ENCODE measurements at regions not wholly inside any gene's neighbourhood (a gene's known extent, or its start where the extent isn't known, plus 50 kb on each side); places are given as distances from the start of the nearest gene placed in this dataset.

DNA sequence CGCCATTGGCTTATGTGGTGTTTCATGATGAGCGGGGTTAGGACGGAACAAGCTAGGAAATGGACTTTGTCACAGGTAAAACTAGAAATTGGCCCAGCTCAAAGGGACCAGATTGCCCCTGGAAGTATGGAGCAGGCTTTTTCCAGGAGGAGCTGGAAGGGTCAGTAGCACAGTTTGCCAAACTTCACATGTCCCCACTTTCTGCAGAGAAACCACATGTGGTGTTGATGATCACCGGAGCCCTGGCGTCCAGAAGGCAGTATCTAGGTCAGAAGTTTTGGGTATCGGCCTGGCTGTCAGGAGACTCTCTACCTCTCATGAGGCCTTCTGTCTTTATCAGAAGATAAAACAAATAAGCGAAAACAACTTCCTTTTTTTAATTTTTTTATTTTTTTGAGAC lies 248.5 kb downstream of the SOX9 start:
- H3K27ac ChIP-seq (ENCODE audit: low read depth in 1 of 2, low read length in 2 of 2): no peak overlapping the region
- intact Hi-C loops (cut with DNase I, micrococcal nuclease): no loop called here
- H3K36me3 ChIP-seq (ENCODE audit: insufficient read depth, low read length): no peaks in the 10 kb centered on the region
- H3K9me3 Mint-ChIP-seq: no peaks in the 10 kb centered on the region
- H3K27ac Mint-ChIP-seq: no peak overlapping the region
- no peak for DNase-seq
- no peaks in the 10 kb centered on the region for H3K27me3 Mint-ChIP-seq
- no peak for ATAC-seq (ENCODE audit: poor library complexity)
- no peaks in the 10 kb centered on the region for H3K4me1 ChIP-seq (ENCODE audit: insufficient read depth, low read length)
- TF ChIP-seq, protein P1, sequence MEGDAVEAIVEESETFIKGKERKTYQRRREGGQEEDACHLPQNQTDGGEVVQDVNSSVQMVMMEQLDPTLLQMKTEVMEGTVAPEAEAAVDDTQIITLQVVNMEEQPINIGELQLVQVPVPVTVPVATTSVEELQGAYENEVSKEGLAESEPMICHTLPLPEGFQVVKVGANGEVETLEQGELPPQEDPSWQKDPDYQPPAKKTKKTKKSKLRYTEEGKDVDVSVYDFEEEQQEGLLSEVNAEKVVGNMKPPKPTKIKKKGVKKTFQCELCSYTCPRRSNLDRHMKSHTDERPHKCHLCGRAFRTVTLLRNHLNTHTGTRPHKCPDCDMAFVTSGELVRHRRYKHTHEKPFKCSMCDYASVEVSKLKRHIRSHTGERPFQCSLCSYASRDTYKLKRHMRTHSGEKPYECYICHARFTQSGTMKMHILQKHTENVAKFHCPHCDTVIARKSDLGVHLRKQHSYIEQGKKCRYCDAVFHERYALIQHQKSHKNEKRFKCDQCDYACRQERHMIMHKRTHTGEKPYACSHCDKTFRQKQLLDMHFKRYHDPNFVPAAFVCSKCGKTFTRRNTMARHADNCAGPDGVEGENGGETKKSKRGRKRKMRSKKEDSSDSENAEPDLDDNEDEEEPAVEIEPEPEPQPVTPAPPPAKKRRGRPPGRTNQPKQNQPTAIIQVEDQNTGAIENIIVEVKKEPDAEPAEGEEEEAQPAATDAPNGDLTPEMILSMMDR (IDR thresholded peaks at IDR 0.05): no peak
- no peaks in the 10 kb centered on the region for H3K36me3 Mint-ChIP-seq (ENCODE audit: low read depth)
- H3K27me3 ChIP-seq (ENCODE audit: control insufficient read depth in 1 of 2, insufficient read depth in 2 of 2, low read length in 2 of 2): peaks cover 0 to 3% of the 10 kb centered on the region in 2 experiments
- peaks cover 0 to 22% of the 10 kb centered on the region in 2 experiments for H3K9me3 ChIP-seq (ENCODE audit: control insufficient read depth in 1 of 2, insufficient read depth in 1 of 2, low read length in 2 of 2)
- H3K4me3 ChIP-seq (ENCODE audit: low read length): no peak overlapping the region
- no peaks in the 10 kb centered on the region for H3K4me1 Mint-ChIP-seq (ENCODE audit: low read depth)
- no peak overlapping the region for H3K4me3 Mint-ChIP-seq
- ChIA-PET CTCF (no interaction called here), POLR2A (no interaction called here)

DNA sequence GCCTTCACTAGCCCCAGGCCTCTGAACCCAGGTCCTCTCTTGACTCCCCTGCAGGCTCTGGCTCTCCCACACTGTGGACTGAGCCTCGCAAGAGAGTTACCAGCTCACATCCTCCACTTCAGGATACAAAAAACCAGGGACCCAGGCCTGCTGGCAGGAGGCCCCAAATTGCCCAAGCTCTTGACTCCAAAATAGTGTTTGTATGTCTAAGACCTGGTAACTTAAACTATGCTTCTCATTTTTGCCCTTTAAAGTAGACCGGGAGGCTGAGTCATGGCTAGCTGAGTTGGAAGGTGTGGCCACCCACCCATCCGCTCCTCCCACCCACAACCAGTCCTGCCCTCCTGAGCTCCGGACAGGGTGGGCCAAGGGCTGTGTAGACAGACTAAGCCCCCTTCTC lies 250.0 kb downstream of the SOX9 start:
- CTCF ChIA-PET: no interaction called here
- DNase-seq (no peak), ATAC-seq (ENCODE audit: poor library complexity) (no peak)
- Mint-ChIP-seq H3K4me1 (ENCODE audit: low read depth) (no peaks in the 10 kb centered on the region), H3K9me3 (no peaks in the 10 kb centered on the region), H3K27ac (no peak overlapping the region), H3K4me3 (no peak overlapping the region), H3K36me3 (ENCODE audit: low read depth) (no peaks in the 10 kb centered on the region), H3K27me3 (no peaks in the 10 kb centered on the region)
- Histone ChIP-seq H3K27me3 (ENCODE audit: control insufficient read depth in 1 of 2, insufficient read depth in 2 of 2, low read length in 2 of 2) (no peaks in the 10 kb centered on the region), H3K36me3 (ENCODE audit: insufficient read depth, low read length) (no peaks in the 10 kb centered on the region), H3K4me3 (ENCODE audit: low read length) (no peak overlapping the region), H3K9me3 (ENCODE audit: control insufficient read depth in 1 of 2, insufficient read depth in 1 of 2, low read length in 2 of 2) (peaks cover 0 to 22% of the 10 kb centered on the region in 2 experiments), H3K27ac (ENCODE audit: low read depth in 1 of 2, low read length in 2 of 2) (no peak overlapping the region), H3K4me1 (ENCODE audit: insufficient read depth, low read length) (no peaks in the 10 kb centered on the region)
- TF ChIP-seq, protein P1 (IDR thresholded peaks at IDR 0.05): no peak
- POLR2A ChIA-PET: no interaction called here
- intact Hi-C loops (cut with DNase I, micrococcal nuclease): loop anchor here in 1 of 2 experiments (1.0 kb wide), 1 partner anchor 10 kb away; no protein-coding TSS in a partner anchor

DNA sequence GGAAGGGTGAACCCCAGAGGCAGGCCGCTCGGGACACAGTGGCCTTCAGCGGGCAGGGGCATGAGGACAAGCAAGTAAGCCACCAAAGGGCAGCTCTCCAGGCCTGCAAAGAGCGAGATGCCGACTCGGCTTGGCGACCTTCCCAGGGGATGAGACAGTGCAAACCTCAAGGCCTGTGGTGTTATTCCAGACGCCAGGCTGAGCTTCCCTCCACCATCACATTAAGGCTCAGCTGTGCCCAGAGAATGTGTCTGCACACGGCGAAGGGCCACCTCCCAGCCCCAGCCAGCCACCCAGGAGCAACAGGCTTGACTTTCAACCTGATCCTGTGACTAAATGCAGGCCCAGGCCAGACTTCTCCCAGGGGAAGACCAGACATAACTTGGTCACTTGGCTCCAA lies 251.4 kb downstream of the SOX9 start:
- no peaks in the 10 kb centered on the region for H3K4me1 Mint-ChIP-seq (ENCODE audit: low read depth)
- TF ChIP-seq, protein P1 (IDR thresholded peaks at IDR 0.05): no peak
- H3K36me3 Mint-ChIP-seq (ENCODE audit: low read depth): no peaks in the 10 kb centered on the region
- Histone ChIP-seq H3K36me3 (ENCODE audit: insufficient read depth, low read length) (no peaks in the 10 kb centered on the region), H3K27me3 (ENCODE audit: control insufficient read depth in 1 of 2, insufficient read depth in 2 of 2, low read length in 2 of 2) (no peaks in the 10 kb centered on the region), H3K27ac (ENCODE audit: low read depth in 1 of 2, low read length in 2 of 2) (no peak overlapping the region), H3K9me3 (ENCODE audit: control insufficient read depth in 1 of 2, insufficient read depth in 1 of 2, low read length in 2 of 2) (peaks cover 0 to 22% of the 10 kb centered on the region in 2 experiments), H3K4me3 (ENCODE audit: low read length) (no peak overlapping the region), H3K4me1 (ENCODE audit: insufficient read depth, low read length) (no peaks in the 10 kb centered on the region)
- H3K4me3 Mint-ChIP-seq: no peak overlapping the region
- no peaks in the 10 kb centered on the region for H3K27me3 Mint-ChIP-seq
- no peak overlapping the region for H3K27ac Mint-ChIP-seq
- no peaks in the 10 kb centered on the region for H3K9me3 Mint-ChIP-seq
- CTCF ChIA-PET: no interaction called here
- DNase-seq (no peak), ATAC-seq (ENCODE audit: poor library complexity) (no peak)
- intact Hi-C loops (cut with DNase I, micrococcal nuclease): no loop called here
- POLR2A ChIA-PET: no interaction called here

Measured in CD4-positive, alpha-beta T cell (primary cell).